ENCODE measurements at regions not wholly inside any gene's neighbourhood (a gene's known extent, or its start where the extent isn't known, plus 50 kb on each side); places are given as distances from the start of the nearest gene placed in this dataset.

DNA sequence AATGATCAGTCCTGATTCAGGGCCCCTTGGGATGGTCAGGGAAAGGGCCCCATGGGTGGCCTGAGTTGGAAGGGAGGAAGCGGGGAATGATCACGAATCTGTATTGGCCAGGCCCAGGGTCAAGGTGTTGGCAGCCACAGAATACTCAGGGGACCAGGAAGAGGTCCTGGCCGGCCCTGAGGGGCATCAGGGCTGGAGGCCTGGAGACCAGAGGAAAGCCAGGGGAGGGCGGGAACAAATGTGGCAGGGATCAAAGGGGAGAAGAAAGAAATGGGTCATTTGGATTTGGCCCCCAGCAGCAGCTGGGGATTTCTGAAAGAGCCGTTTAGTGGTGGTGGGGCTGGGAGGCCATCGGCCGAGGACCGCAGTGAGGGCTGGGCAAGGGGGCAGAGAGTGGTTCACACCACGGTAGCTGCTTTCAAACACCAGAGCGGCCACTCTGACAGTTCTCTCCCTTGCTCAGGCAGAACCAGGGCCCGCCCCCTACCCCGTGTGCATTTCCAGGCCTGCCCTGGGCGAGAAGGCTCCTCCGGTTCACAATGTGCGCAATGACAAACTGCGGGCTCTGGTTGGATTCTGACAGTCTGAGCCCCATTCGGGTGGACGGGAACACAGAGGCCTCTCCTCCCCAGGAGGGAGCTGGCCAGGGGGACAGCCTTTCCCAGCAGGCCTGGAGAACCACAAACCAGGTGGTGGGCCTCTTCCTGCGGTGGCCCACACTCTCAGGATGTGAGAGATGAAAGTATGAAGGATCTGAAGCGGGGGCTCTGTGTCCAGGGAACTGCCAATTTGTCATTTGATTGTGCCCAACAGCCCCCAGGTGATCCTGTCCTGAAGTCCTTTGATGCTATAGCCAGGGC, 220.3 kb upstream of the IER5L start (continued):
- TF ChIP-seq, protein P1, sequence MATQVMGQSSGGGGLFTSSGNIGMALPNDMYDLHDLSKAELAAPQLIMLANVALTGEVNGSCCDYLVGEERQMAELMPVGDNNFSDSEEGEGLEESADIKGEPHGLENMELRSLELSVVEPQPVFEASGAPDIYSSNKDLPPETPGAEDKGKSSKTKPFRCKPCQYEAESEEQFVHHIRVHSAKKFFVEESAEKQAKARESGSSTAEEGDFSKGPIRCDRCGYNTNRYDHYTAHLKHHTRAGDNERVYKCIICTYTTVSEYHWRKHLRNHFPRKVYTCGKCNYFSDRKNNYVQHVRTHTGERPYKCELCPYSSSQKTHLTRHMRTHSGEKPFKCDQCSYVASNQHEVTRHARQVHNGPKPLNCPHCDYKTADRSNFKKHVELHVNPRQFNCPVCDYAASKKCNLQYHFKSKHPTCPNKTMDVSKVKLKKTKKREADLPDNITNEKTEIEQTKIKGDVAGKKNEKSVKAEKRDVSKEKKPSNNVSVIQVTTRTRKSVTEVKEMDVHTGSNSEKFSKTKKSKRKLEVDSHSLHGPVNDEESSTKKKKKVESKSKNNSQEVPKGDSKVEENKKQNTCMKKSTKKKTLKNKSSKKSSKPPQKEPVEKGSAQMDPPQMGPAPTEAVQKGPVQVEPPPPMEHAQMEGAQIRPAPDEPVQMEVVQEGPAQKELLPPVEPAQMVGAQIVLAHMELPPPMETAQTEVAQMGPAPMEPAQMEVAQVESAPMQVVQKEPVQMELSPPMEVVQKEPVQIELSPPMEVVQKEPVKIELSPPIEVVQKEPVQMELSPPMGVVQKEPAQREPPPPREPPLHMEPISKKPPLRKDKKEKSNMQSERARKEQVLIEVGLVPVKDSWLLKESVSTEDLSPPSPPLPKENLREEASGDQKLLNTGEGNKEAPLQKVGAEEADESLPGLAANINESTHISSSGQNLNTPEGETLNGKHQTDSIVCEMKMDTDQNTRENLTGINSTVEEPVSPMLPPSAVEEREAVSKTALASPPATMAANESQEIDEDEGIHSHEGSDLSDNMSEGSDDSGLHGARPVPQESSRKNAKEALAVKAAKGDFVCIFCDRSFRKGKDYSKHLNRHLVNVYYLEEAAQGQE (IDR thresholded peaks at IDR 0.05) = no peak
- TF ChIP-seq CTCF (IDR thresholded peaks at IDR 0.05; ENCODE audit: low read depth, low read length, missing input control) = no peak
- TF ChIP-seq NR2F2 (IDR thresholded peaks at IDR 0.05) = no peak
- TF ChIP-seq HNF4A (conservative IDR thresholded peaks at IDR 0.05) = no peak

DNA sequence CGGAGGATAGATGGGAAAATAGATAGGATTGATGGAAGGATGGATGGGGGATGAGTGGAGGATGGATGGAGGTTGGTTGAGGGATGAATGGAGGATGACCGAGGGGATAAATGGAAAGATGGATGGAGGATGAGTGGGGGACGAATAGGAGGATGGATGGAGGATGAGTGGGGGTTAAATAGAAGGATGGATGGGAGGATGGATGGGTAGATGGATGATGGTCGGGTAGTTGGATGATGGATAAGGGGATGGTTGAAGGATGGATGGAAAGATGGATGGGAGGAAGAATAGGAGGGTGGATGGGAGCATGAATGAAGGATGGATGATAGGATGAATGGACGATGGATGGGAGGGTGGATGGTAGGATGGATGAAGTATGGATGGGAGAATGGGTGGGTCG, 219.3 kb upstream of the IER5L start:
- H3K36me3 ChIP-seq (ENCODE audit: control insufficient read depth in 4 of 4, insufficient read depth in 3 of 4, low read depth in 1 of 4, low read length in 3 of 4) = no peaks in the 10 kb centered on the region
- H3K27ac ChIP-seq (ENCODE audit: low read depth in 1 of 2, low read length in 2 of 2) = no peak overlapping the region
- H3K27me3 ChIP-seq (ENCODE audit: control insufficient read depth in 4 of 4, insufficient read depth in 4 of 4, low read length in 3 of 4) = no peaks in the 10 kb centered on the region
- no peak overlapping the region for H3K4me3 ChIP-seq (ENCODE audit: low read depth in 1 of 3, low read length in 3 of 3)
- no peak overlapping the region for H3K9ac ChIP-seq (ENCODE audit: low read depth in 1 of 2, low read length in 2 of 2)
- H3K9me3 ChIP-seq (ENCODE audit: control insufficient read depth in 4 of 4, low read length in 3 of 4) = no peaks in the 10 kb centered on the region
- 84% methylated on average over 6 of the region's 6 CpGs for WGBS
- TF ChIP-seq YY1 (IDR thresholded peaks at IDR 0.05) = no peak
- no peak for TF ChIP-seq NR2F2 (IDR thresholded peaks at IDR 0.05)
- TF ChIP-seq, protein P2, sequence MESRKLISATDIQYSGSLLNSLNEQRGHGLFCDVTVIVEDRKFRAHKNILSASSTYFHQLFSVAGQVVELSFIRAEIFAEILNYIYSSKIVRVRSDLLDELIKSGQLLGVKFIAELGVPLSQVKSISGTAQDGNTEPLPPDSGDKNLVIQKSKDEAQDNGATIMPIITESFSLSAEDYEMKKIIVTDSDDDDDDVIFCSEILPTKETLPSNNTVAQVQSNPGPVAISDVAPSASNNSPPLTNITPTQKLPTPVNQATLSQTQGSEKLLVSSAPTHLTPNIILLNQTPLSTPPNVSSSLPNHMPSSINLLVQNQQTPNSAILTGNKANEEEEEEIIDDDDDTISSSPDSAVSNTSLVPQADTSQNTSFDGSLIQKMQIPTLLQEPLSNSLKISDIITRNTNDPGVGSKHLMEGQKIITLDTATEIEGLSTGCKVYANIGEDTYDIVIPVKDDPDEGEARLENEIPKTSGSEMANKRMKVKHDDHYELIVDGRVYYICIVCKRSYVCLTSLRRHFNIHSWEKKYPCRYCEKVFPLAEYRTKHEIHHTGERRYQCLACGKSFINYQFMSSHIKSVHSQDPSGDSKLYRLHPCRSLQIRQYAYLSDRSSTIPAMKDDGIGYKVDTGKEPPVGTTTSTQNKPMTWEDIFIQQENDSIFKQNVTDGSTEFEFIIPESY (IDR thresholded peaks at IDR 0.05) = no peak
- TF ChIP-seq SP1 (IDR thresholded peaks at IDR 0.05) = no peak
- no peak for TF ChIP-seq FOXA1 (IDR thresholded peaks at IDR 0.05)
- TF ChIP-seq GABPA (IDR thresholded peaks at IDR 0.05 in 1 of 2, conservative IDR thresholded peaks at IDR 0.05 in 1 of 2) = no peak
- no peak for TF ChIP-seq HNF4G (IDR thresholded peaks at IDR 0.05)
- TF ChIP-seq RAD21 (IDR thresholded peaks at IDR 0.05) = no peak
- no peak for TF ChIP-seq CTCF (IDR thresholded peaks at IDR 0.05; ENCODE audit: low read depth, low read length, missing input control)
- no peak for TF ChIP-seq JUND (IDR thresholded peaks at IDR 0.05)
- TF ChIP-seq EGR1 (IDR thresholded peaks at IDR 0.05; ENCODE audit: low read depth in 2 of 2) = no peak
- TF ChIP-seq, protein P3, sequence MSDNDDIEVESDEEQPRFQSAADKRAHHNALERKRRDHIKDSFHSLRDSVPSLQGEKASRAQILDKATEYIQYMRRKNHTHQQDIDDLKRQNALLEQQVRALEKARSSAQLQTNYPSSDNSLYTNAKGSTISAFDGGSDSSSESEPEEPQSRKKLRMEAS (IDR thresholded peaks at IDR 0.05) = no peak
- TF ChIP-seq RXRA (IDR thresholded peaks at IDR 0.05) = no peak
- TF ChIP-seq, protein P1 (IDR thresholded peaks at IDR 0.05) = no peak
- no peak for TF ChIP-seq FOXA2 (IDR thresholded peaks at IDR 0.05)
- H3K4me1 ChIP-seq (ENCODE audit: control insufficient read depth in 4 of 4, insufficient read depth in 4 of 4, low read length in 3 of 4) = no peaks in the 10 kb centered on the region
- DNase-seq (ENCODE audit: low spot score) = no peak
